Activated T-helper 2 cell treated with anti-CD3 and anti-CD28 coated beads, Interferon-gamma antibody, Interleukin-2, Interleukin-4, amounts not matched to agents 10 μg/mL and 5 μg/mL and 100 μg/mL, durations not matched to agents 14 hours and 24 hours and 36 hours (primary cell): ENCODE measurements at regions not wholly inside any gene's neighbourhood (a gene's known extent, or its start where the extent isn't known, plus 50 kb on each side); places are given as distances from the start of the nearest gene placed in this dataset.

Experiments
- DNase-seq: peaks from one replicate; pipeline ENCODE4 v3.0.0; 2021; ENCODE audit warnings: low spot score
- H3K27ac Mint-ChIP-seq: one replicate; pipeline ENCODE4 v1.8.0; 2021; ENCODE audit warnings: mixed read lengths
- H3K27me3 Mint-ChIP-seq: one replicate; pipeline ENCODE4 v1.8.0; 2021; ENCODE audit warnings: low read depth, mixed read lengths
- H3K36me3 Mint-ChIP-seq: one replicate; pipeline ENCODE4 v1.8.0; 2021; ENCODE audit warnings: low read depth, mixed read lengths
- H3K4me1 Mint-ChIP-seq: one replicate; pipeline ENCODE4 v1.8.0; 2021; ENCODE audit warnings: low read depth, mixed read lengths
- H3K4me3 Mint-ChIP-seq: one replicate; pipeline ENCODE4 v1.8.0; 2021; ENCODE audit warnings: low read depth, mild to moderate bottlenecking, moderate library complexity, mixed read lengths
- H3K9me3 Mint-ChIP-seq: one replicate; pipeline ENCODE4 v1.8.0; 2021; ENCODE audit warnings: mixed read lengths
- intact Hi-C: fragments of 100-400 bp; cut with micrococcal nuclease; formaldehyde crosslinking; loops from one replicate; pipeline ENCODE4 v1.15.1; 2023

DNA sequence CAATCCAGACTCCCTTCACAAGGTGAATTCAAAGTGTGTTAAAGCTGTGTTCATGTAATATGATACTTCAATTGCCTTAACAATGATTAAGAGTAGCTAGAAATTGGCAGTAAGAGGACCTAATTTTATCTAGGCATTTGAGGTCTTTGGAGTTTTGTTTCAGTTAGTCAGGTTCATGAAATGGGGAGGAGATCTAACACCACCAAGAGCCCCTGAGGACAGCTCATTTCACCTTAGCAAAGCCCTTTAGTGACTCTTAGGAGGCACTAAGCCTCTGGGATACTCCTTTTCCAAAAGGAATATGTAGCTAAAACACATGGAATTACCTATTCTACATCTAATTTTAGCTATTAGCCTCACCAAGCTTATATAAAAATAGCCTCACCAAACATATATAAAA, 716.5 kb upstream of the RAB6C start:
- DNase-seq: no peak
- Mint-ChIP-seq H3K27ac (no peak overlapping the region), H3K27me3 (no peaks in the 10 kb centered on the region), H3K9me3 (peaks cover 35% of the 10 kb centered on the region), H3K36me3 (no peaks in the 10 kb centered on the region), H3K4me1 (no peaks in the 10 kb centered on the region), H3K4me3 (no peak overlapping the region)
- intact Hi-C loops: no loop called here

DNA sequence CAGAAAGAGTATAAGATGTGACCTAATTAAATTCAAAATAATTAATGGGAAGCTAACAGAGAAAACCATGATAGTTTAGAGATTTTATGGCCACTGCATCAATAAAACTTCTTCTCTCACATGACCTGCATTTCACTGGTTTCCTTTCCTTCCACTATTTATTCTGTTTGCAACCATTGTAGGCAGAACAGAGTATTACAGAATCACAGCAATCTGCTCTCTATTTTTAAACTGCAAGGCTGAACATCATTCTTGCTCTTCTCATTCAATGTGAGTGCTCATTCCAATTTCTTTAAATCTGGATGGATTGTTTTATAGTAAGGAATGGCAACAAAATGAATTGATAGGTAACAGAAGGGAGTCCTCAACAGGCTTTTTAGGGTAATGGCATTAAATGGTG, 715.5 kb upstream of the RAB6C start:
- Mint-ChIP-seq H3K27me3 (no peaks in the 10 kb centered on the region), H3K4me1 (no peaks in the 10 kb centered on the region), H3K27ac (no peak overlapping the region), H3K36me3 (no peaks in the 10 kb centered on the region), H3K9me3 (peaks cover 35% of the 10 kb centered on the region), H3K4me3 (no peak overlapping the region)
- DNase-seq: no peak
- intact Hi-C loops: no loop called here

DNA sequence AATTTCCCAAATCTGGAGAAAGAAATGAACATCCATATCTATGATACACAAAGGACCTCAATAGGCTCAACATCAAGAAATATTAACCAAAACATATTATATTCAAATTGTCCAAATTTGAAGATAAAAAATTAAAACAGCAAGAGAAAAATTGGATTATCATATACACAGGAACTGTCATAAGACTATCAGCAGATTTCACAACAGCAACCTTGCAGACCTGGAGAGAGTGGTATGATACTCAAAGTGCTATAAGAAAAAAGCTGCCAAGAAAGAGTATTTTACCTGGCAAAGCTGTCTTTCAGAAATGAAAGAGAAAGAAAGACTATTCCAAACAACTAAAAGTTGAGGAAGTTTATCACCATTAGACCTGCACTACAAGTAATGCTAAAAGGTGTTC, 711.9 kb upstream of the RAB6C start:
- no peaks in the 10 kb centered on the region for H3K27me3 Mint-ChIP-seq
- H3K4me3 Mint-ChIP-seq: no peak overlapping the region
- no peak for DNase-seq
- H3K36me3 Mint-ChIP-seq: no peaks in the 10 kb centered on the region
- intact Hi-C loops: no loop called here
- no peaks in the 10 kb centered on the region for H3K4me1 Mint-ChIP-seq
- H3K27ac Mint-ChIP-seq: no peak overlapping the region
- peaks cover 36% of the 10 kb centered on the region for H3K9me3 Mint-ChIP-seq

DNA sequence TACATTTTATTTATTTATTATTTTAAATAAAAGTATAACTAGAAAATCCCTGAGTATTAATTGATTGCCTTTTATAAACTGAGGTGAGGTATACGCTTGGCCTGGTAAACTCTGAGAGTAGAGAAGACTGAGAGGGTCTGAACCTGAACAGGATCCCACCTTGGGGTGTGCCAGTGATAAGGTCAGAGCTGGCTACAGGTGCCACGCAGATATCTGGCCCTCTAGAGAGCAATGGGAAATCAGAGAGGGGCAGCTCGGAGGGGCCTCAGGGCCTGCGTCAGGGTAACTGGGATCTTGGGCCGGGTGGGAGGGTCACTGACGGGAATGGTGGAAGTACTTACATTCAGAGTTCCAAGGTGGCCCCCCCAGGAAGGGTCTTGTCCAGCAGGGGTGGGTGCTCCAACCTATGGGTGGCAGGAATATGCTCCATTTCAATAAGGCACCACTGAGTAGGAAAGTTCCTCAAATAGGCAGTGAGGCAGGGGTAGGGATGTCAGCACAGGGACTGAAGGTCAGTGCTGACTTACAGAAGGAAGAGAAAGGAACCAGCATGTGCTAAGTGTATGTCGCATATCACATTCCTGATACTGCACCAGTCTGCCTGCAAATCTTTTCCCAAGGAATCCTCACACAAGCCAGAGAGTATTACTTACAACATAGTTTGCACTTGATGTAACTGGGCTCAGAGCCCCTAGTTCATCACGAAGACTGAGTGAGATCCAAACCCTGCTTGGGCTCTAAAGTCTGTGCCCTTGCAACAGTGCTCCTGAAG, 706.0 kb upstream of the RAB6C start:
- H3K4me1 Mint-ChIP-seq: no peaks in the 10 kb centered on the region
- intact Hi-C loops: no loop called here
- no peak for DNase-seq
- no peak overlapping the region for H3K27ac Mint-ChIP-seq
- peaks cover 10% of the 10 kb centered on the region for H3K9me3 Mint-ChIP-seq
- no peaks in the 10 kb centered on the region for H3K36me3 Mint-ChIP-seq
- no peak overlapping the region for H3K4me3 Mint-ChIP-seq
- H3K27me3 Mint-ChIP-seq: no peaks in the 10 kb centered on the region

DNA sequence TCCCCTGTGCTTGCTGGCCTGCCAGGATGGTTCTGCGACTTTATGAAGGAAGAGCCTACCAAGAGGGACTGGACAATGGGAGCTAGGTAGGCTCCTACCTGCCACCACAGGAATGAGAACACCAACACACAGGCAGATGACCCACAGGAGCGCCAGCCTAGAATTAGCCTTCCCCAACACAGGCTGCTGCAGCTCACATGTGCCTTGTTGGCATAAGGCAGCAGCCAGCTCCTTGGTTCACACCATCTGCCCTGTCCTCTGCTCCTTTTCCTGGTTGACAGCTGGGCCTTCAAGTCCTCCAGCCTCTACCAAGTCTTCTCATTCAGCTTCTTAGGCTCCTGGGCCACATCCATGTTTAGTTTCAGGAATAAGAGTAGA, 705.4 kb upstream of the RAB6C start:
- no peak for DNase-seq
- H3K9me3 Mint-ChIP-seq: peaks cover 8% of the 10 kb centered on the region
- no peak overlapping the region for H3K27ac Mint-ChIP-seq
- no peaks in the 10 kb centered on the region for H3K4me1 Mint-ChIP-seq
- H3K4me3 Mint-ChIP-seq: no peak overlapping the region
- no peaks in the 10 kb centered on the region for H3K36me3 Mint-ChIP-seq
- intact Hi-C loops: no loop called here
- H3K27me3 Mint-ChIP-seq: no peaks in the 10 kb centered on the region

DNA sequence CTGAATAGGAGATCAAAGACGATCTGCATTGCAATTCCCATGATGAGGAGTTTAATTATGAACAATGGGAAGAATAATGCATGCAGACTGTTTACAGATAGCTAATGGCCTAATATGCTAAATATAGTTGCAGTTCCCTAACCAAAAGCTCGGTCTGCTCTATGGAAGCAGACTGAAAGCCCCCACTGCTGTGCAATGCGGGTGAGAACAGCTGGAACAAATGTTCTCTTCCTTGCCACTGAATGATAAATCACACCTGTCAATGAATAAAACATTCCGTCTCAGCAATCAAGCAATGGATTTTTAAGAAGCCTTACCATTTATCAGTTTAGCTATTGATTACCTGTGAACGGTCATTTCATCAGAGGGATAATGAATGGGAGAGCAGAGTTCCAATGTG, 704.5 kb upstream of the RAB6C start:
- DNase-seq: no peak
- Mint-ChIP-seq H3K4me3 (no peak overlapping the region), H3K27me3 (no peaks in the 10 kb centered on the region), H3K4me1 (no peaks in the 10 kb centered on the region), H3K27ac (no peak overlapping the region), H3K36me3 (no peaks in the 10 kb centered on the region), H3K9me3 (peaks cover 7% of the 10 kb centered on the region)
- intact Hi-C loops: no loop called here

DNA sequence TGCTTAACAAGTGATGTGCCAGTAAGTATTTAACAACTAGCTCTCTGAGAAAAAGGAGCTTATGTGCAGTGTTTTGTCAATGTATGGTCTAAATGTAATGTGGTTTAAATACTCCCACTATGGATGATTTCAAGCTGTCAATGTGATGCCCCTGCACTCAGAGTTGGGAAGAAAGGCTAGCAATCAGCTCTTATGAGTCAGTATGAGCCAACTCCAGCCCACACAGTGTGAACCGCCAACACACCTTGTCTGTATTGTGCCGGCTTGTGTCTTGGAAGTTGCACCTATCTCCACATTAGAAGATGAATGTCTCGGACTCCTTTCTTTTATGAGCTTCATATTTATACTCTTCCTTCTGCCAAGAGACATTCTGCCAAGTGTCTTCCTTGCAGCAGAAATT, 703.8 kb upstream of the RAB6C start:
- Mint-ChIP-seq H3K4me3 (no peak overlapping the region), H3K9me3 (no peaks in the 10 kb centered on the region), H3K27ac (no peak overlapping the region)

DNA sequence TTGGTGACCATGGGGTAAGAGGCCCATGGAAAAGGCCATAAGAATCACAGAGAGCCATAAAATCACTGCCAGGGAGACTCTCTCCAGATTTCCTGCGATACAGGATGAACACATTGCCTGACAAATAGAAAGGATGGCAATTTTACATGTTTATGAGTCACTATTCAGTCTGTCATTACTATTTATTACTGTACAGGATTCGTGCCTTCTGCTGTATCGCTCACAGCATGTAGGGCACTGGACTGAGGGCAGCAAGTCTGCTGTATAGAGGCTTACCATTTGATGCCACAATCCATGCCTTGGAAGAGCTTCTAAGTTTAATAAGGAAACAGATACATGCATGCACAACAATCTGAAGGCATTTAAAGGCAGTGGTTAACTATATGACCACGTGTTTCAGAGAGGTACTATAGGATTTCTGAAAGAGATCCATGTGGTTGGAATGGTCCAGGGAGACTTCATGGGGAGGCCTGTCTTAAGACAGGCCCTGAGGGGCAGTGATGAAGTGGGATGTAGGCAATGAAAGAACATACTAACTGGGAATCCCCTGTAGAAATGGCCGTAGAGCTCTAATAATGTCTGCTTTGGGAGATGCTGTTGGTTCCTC, 702.4 kb upstream of the RAB6C start:
- Mint-ChIP-seq H3K27ac (no peak overlapping the region), H3K36me3 (no peaks in the 10 kb centered on the region), H3K9me3 (no peaks in the 10 kb centered on the region), H3K4me3 (no peak overlapping the region), H3K27me3 (no peaks in the 10 kb centered on the region), H3K4me1 (no peaks in the 10 kb centered on the region)
- intact Hi-C loops: no loop called here
- DNase-seq: no peak

More for the DNA sequence above, 703.8 kb upstream of the RAB6C start:
- intact Hi-C loops: no loop called here
- Mint-ChIP-seq H3K27me3 (no peaks in the 10 kb centered on the region), H3K36me3 (no peaks in the 10 kb centered on the region), H3K4me1 (no peaks in the 10 kb centered on the region)
- no peak for DNase-seq

DNA sequence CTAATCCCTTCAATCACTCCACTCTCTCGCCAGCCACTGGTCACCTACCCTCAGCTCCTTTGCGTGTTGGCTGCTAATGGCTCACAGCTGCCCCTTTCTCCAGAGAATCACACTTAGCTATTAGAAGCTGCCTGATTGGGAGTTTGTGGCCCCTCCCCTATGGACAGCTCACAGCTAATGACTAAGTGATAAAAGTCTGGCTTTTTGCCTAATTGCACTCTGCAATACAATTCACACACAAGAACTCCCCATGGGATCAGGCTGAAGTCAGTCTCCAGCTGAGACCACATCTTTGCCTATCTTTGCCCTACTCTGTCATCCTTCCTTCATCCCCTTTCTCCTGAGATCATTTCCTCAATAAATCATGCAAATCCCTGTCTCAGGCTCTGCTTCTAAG, 701.9 kb upstream of the RAB6C start:
- Mint-ChIP-seq H3K36me3 (no peaks in the 10 kb centered on the region), H3K4me3 (no peak overlapping the region), H3K27me3 (no peaks in the 10 kb centered on the region), H3K4me1 (no peaks in the 10 kb centered on the region), H3K27ac (no peak overlapping the region), H3K9me3 (no peaks in the 10 kb centered on the region)
- DNase-seq: no peak
- intact Hi-C loops: no loop called here

DNA sequence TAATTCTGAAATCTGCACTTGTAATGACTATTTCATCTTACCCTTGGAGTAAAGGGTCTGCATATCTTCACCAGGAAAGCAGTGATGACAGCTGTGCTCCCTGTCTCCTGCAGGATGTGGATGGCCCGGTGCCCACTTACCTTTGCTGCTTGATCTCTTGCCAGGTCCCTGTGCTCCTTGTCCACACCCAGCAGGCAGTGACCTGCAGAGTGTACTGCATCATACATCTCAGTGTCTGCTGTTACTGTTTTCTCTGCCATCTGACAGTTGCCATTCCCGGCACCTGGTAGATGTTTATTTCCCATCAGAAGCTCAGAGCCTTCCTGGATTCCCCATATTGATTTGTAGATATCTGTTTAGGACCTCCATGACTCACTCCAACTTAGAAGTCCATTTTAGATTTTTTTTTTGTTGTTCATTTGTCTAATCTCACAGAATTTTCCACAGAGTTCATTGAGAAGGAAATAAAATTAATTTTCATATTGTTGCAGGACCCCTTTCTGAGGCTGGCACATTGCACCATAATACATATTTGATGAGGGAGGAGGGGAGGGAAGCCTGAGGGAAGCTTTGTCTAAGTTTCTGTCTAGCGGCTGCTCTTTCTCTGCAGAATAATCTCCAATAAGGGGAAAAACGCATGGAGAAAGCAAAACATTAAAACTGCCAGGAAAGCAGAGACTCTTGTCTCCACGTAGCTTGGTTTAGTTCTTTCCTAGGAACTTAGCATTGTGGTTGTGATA, 697.5 kb upstream of the RAB6C start:
- no peak overlapping the region for H3K27ac Mint-ChIP-seq

DNA sequence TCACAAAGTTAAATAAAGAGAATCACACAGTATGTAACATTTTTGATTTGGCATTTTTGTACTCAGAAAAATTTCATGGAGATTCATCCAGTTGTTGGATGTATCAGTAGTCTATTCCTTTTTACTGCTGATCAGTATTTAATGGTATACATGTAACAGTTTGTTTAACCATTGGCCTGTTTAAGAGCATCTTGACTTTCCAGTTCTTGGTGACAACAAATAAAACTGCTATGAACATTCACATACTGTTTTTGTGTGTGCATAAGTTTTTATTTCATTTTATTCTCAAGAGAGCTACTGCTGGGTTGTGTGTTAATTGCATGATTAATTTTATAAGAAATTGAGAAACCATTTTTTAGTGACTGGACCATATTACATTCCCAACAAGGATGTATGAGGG, 694.5 kb upstream of the RAB6C start:
- Mint-ChIP-seq H3K4me1 (no peaks in the 10 kb centered on the region), H3K36me3 (no peaks in the 10 kb centered on the region), H3K27ac (no peak overlapping the region), H3K4me3 (no peak overlapping the region), H3K9me3 (no peaks in the 10 kb centered on the region), H3K27me3 (no peaks in the 10 kb centered on the region)
- intact Hi-C loops: no loop called here
- no peak for DNase-seq

More for the DNA sequence above, 697.5 kb upstream of the RAB6C start:
- intact Hi-C loops: no loop called here
- Mint-ChIP-seq H3K9me3 (no peaks in the 10 kb centered on the region), H3K36me3 (no peaks in the 10 kb centered on the region), H3K4me3 (no peak overlapping the region), H3K27me3 (no peaks in the 10 kb centered on the region), H3K4me1 (no peaks in the 10 kb centered on the region)
- no peak for DNase-seq

DNA sequence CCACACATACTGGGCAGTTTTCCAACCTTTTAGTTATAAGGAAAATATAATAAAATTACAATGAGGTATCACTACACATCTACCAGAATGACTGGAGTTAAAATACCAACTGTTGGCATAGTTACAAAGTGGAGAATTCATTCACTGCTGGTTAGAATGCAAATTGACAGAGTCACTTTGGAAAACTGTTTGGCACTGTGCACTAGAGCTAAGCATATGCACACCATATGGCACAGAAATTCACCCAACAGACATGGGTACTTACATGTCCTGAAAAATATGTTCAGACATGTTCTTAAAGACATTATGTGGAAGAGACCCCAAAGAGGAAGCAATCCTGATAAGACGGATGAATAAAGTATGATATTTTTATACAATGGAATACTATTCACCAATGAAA, 686.1 kb upstream of the RAB6C start:
- H3K27ac Mint-ChIP-seq: no peak overlapping the region
- no peaks in the 10 kb centered on the region for H3K36me3 Mint-ChIP-seq
- no peak for DNase-seq
- H3K4me1 Mint-ChIP-seq: no peaks in the 10 kb centered on the region
- intact Hi-C loops: no loop called here
- no peak overlapping the region for H3K4me3 Mint-ChIP-seq
- no peaks in the 10 kb centered on the region for H3K27me3 Mint-ChIP-seq
- peaks cover 3% of the 10 kb centered on the region for H3K9me3 Mint-ChIP-seq

DNA sequence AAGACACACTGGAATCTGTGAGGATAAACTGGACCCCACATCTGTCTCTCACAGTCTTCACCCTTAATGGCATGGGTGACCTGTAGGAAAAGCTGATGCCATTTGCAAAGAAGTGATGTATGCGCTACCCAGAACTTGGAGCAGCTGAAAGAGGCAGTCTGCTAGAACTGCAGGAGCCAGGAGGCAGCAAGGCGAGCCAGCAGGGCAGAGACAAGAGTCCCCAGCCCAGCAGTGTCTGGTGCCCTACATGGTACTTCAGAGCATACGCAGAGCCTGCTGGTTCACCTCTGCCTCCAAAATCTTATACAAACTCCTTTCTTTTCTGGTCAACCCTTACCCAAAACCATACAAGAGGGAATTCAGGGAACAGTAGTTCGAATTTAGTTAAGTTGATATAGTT, 683.1 kb upstream of the RAB6C start:
- no peaks in the 10 kb centered on the region for H3K36me3 Mint-ChIP-seq
- DNase-seq: no peak
- H3K27ac Mint-ChIP-seq: no peak overlapping the region
- intact Hi-C loops: no loop called here
- no peaks in the 10 kb centered on the region for H3K27me3 Mint-ChIP-seq
- no peaks in the 10 kb centered on the region for H3K9me3 Mint-ChIP-seq
- H3K4me3 Mint-ChIP-seq: no peak overlapping the region
- no peaks in the 10 kb centered on the region for H3K4me1 Mint-ChIP-seq
